OCI-LY1 (cell line): ENCODE measurements at regions not wholly inside any gene's neighbourhood (a gene's known extent, or its start where the extent isn't known, plus 50 kb on each side); places are given as distances from the start of the nearest gene placed in this dataset.
A peak's percentile ranks its signal among the peaks of the same experiment; 100 is the strongest.
"Not testable (repeated sequence)": the region's sequence is repeated elsewhere in the genome, so short reads cannot be mapped to it uniquely, and the experiment has no call there.

Source experiments
- H2AFZ ChIP-seq: fragments of 200-600 bp; sonication (generic), shearing (Covaris generic); 2 replicates; pipeline ENCODE4 v1.6.0; 2014; ENCODE audit warnings: antibody characterized with exemption, mild to moderate bottlenecking, low read length
- H3F3A ChIP-seq: fragments of 200-600 bp; sonication (generic), shearing (Covaris generic); 2 replicates; pipeline ENCODE4 v1.6.0; 2014; ENCODE audit warnings: mild to moderate bottlenecking, antibody characterized with exemption, low read length, moderate library complexity; ENCODE audit not compliant: insufficient read depth
- H3K27ac ChIP-seq: fragments of 200-600 bp; sonication (generic); 2 replicates; pipeline ENCODE4 v1.5.1; 2014; ENCODE audit warnings: low read length, mixed run types, mild to moderate bottlenecking, low read depth; ENCODE audit not compliant: poor library complexity, severe bottlenecking
- H3K27me3 ChIP-seq: fragments of 200-600 bp; sonication (generic); 2 replicates; pipeline ENCODE4 v1.6.0; 2014; ENCODE audit warnings: antibody characterized with exemption, mild to moderate bottlenecking, low read length, moderate library complexity; ENCODE audit not compliant: insufficient read depth
- H3K36me3 ChIP-seq: fragments of 200-600 bp; sonication (generic); 2 replicates; pipeline ENCODE4 v1.6.1; 2014; ENCODE audit warnings: mild to moderate bottlenecking, antibody characterized with exemption, low read length, moderate library complexity, mixed read lengths; ENCODE audit not compliant: insufficient read depth
- H3K4me1 ChIP-seq: fragments of 200-600 bp; sonication (generic); 2 replicates; pipeline ENCODE4 v1.5.1; 2014; ENCODE audit warnings: mild to moderate bottlenecking, low read length, moderate library complexity; ENCODE audit not compliant: insufficient read depth, severe bottlenecking
- H3K4me2 ChIP-seq: fragments of 200-600 bp; sonication (generic), shearing (Covaris generic); 2 replicates; pipeline ENCODE4 v1.6.1; 2014; ENCODE audit warnings: low read length
- H3K4me3 ChIP-seq: fragments of 200-600 bp; sonication (generic); 2 replicates; pipeline ENCODE4 v1.5.1; 2014; ENCODE audit warnings: low read length, low read depth, mild to moderate bottlenecking, mixed read lengths; ENCODE audit not compliant: poor library complexity, severe bottlenecking
- H3K79me2 ChIP-seq: fragments of 200-600 bp; shearing (Covaris generic); 2 replicates; pipeline ENCODE4 v1.6.1; 2016; ENCODE audit warnings: mixed run types, low read length, mixed read lengths; ENCODE audit not compliant: insufficient read depth
- H3K9ac ChIP-seq: fragments of 200-600 bp; sonication (generic), shearing (Covaris generic); 2 replicates; pipeline ENCODE4 v1.6.1; 2014; ENCODE audit warnings: mild to moderate bottlenecking, low read length, mixed read lengths
- H3K9me2 ChIP-seq: fragments of 200-600 bp; sonication (generic), shearing (Covaris generic); 2 replicates; pipeline ENCODE4 v1.6.1; 2014; ENCODE audit warnings: low read depth, mild to moderate bottlenecking, low read length, mixed read lengths
- H3K9me3 ChIP-seq: fragments of 200-600 bp; shearing (Covaris generic); 2 replicates; pipeline ENCODE4 v1.6.1; 2014; ENCODE audit warnings: low read length, mixed read lengths
- H4K20me1 ChIP-seq: fragments of 200-600 bp; sonication (generic), shearing (Covaris generic); 2 replicates; pipeline ENCODE4 v1.6.0; 2016; ENCODE audit warnings: mild to moderate bottlenecking, low read length; ENCODE audit not compliant: insufficient read depth
- CTCF ChIP-seq: fragments of 200-600 bp; sonication (generic), shearing (Covaris generic); IDR thresholded peaks from 2 replicates; pipeline ENCODE4 v1.5.1; 2017; ENCODE audit warnings: mild to moderate bottlenecking, antibody characterized with exemption, low read length, moderate library complexity, mixed read lengths
- EZH2 ChIP-seq: fragments of 200-600 bp; sonication (generic), shearing (Covaris generic); IDR thresholded peaks from 2 replicates; pipeline ENCODE4 v1.8.0; 2017; ENCODE audit warnings: borderline replicate concordance, mixed run types, mild to moderate bottlenecking, antibody characterized with exemption, low read length, moderate library complexity, mixed read lengths

GRCh38 chr3:82163907-82164520 lies 402.6 kb upstream of the GBE1 start:
- H3K9me3 ChIP-seq = no peaks in the 10 kb centered on the region
- H3K79me2 ChIP-seq = no peaks in the 10 kb centered on the region
- TF ChIP-seq EZH2 = no peak
- peak; percentile 30; the same call in 1 of the 2 replicates for TF ChIP-seq CTCF
- H3K27me3 ChIP-seq = no peaks in the 10 kb centered on the region
- H3K4me1 ChIP-seq = no peaks in the 10 kb centered on the region
- H3K9me2 ChIP-seq = no peaks in the 10 kb centered on the region
- H3K4me2 ChIP-seq = no peak overlapping the region; the same call in 1 of the 2 replicates
- H3K4me3 ChIP-seq = no peak overlapping the region
- no peak overlapping the region for H3K9ac ChIP-seq
- H4K20me1 ChIP-seq = no peaks in the 10 kb centered on the region
- no peaks in the 10 kb centered on the region for H3K36me3 ChIP-seq
- no peak overlapping the region for H3K27ac ChIP-seq
- peak overlapping the region; percentile 100 for H2AFZ ChIP-seq
- no peaks in the 10 kb centered on the region for H3F3A ChIP-seq

- H4K20me1 ChIP-seq = no peaks in the 10 kb centered on the region
- no peak overlapping the region for H3K27ac ChIP-seq
- H3K9ac ChIP-seq = no peak overlapping the region
- H3K27me3 ChIP-seq = no peaks in the 10 kb centered on the region
- H3K9me2 ChIP-seq = no peaks in the 10 kb centered on the region
- H3K4me2 ChIP-seq = no peak overlapping the region
- no peaks in the 10 kb centered on the region for H3F3A ChIP-seq
- no peak overlapping the region for H3K4me3 ChIP-seq
- no peak overlapping the region for H2AFZ ChIP-seq
- no peaks in the 10 kb centered on the region for H3K9me3 ChIP-seq
- TF ChIP-seq EZH2 = no peak
- no peak for TF ChIP-seq CTCF
- no peaks in the 10 kb centered on the region for H3K79me2 ChIP-seq
- H3K4me1 ChIP-seq = no peaks in the 10 kb centered on the region
- no peaks in the 10 kb centered on the region for H3K36me3 ChIP-seq
These were observed 396.5 kb upstream of the GBE1 start for GRCh38 chr3:82157952-82158351.

- H3K27me3 ChIP-seq, H3K4me3 ChIP-seq, H3K36me3 ChIP-seq, H3K4me1 ChIP-seq, H2AFZ ChIP-seq, H4K20me1 ChIP-seq, H3K9ac ChIP-seq, H3K4me2 ChIP-seq, H3K27ac ChIP-seq, H3K79me2 ChIP-seq, H3F3A ChIP-seq, H3K9me3 ChIP-seq, H3K9me2 ChIP-seq: not testable (repeated sequence)
These were observed 392.4 kb upstream of the GBE1 start for GRCh38 chr3:82153892-82154291.

- Histone ChIP-seq H3K27me3 (no peaks in the 10 kb centered on the region), H3K27ac (no peak overlapping the region), H3K79me2 (no peaks in the 10 kb centered on the region), H3K9ac (no peak overlapping the region), H3K9me2 (no peaks in the 10 kb centered on the region), H3K9me3 (no peaks in the 10 kb centered on the region), H3K4me1 (no peaks in the 10 kb centered on the region), H4K20me1 (no peaks in the 10 kb centered on the region), H3F3A (no peaks in the 10 kb centered on the region), H3K4me2 (no peak overlapping the region), H3K4me3 (no peak overlapping the region), H3K36me3 (no peaks in the 10 kb centered on the region), H2AFZ (no peak overlapping the region)
- TF ChIP-seq CTCF = no peak
- TF ChIP-seq EZH2 = no peak
These were observed 384.3 kb upstream of the GBE1 start for GRCh38 chr3:82145742-82146141.
